ENCODE measurements at regions not wholly inside any gene's neighbourhood (a gene's known extent, or its start where the extent isn't known, plus 50 kb on each side); places are given as distances from the start of the nearest gene placed in this dataset.
"Not testable (repeated sequence)": the region's sequence is repeated elsewhere in the genome, so short reads cannot be mapped to it uniquely, and the experiment has no call there.

DNA sequence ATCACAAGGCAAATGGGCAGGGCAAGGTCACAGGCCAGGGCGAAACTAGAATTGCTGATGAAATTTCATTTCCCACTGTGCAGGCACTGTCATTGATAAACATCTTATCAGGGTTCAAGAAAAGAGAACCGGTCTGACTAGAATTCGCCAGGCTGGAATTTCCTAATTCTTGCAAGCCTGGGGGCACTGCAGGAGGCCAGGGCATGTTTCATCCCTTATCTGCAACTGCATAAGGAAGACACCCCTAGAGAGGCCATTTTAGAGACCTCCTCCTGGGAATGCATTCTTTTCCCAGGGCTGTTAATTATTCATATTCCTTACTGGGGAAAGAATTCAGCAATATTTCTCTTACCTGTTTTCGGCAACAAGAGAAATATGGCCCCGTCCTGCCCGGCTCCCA, 266.2 kb upstream of the CYLC2 start:
- DNase-seq (ENCODE audit: low spot score): no peak

DNA sequence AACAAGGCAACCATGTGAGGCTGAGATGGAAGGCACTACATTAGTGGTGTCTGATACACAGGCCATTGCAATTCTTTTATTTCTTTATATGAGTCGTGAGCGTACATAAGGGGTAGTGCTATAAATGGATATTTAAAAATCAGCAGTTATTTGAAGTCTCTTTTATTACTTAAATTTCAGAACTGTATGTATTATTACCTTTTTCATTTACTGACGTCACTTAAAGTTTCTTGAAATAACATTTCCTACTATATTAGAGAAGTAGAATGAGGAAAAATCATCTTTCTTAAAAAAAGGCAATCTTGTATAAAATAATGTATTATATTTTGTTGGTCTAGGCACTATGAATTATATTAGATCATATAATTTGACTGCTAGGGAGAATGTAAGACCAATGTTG, 280.9 kb upstream of the CYLC2 start:
- DNase-seq (ENCODE audit: low spot score): no peak

DNA sequence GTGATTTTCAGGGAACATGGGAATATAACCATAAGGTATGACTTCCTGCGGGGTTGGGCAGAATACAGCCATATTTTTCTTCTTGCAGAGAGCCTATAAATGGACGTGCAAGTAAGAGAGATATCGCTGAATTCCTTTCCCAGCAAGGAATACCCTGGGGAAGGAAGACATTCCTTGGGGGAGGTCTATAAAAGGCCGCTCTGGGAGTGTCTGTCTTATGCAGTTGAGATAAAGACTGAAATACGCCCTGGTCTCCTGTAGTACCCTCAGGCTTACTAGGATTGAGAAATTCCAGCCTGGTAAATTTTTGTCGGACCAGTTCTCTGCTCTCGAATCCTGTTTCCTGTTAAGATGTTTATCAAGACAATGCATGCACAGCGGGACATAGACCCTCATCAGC, 282.2 kb upstream of the CYLC2 start:
- DNase-seq (ENCODE audit: low spot score): not testable (repeated sequence)

DNA sequence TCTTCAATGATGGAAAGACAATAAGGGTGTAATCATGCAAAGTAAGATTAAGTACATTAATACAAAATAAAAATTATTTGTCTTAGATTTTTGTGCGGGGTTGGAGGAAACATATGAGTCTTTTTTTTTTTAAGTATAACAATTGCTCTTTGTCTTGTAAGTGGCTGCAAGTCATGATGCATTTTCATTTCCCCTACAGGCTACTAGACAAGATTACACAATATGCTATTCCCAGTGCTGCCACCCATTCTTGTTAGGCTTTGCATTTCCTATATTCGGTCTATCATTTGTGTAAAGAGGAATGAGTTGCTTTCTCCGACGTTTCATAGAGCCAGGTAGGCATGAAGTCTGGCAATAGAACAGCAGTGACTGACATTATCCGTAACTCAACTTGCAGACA, 294.2 kb upstream of the CYLC2 start:
- DNase-seq (ENCODE audit: low spot score): peak; percentile 3

DNA sequence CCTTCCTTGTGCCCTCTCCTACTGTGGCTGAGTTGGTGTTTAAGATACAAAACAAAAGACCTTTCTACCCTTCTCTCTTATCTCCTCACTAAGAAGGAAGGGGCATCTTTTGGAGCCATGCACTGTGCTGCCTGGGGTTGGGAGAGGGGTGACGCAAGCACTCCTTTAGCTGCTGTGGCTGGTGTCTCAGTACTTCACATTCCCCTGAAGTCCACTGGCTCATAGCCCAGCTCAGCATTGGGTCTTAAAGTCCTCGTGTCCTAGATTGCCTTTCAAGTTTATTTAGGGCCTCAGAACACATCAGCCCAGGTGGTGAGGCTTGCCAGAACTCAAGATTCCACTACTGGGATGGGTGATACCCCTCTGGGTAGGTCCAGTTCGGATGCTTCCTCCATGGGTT, 325.9 kb upstream of the CYLC2 start:
- DNase-seq (ENCODE audit: low spot score): no peak

DNA sequence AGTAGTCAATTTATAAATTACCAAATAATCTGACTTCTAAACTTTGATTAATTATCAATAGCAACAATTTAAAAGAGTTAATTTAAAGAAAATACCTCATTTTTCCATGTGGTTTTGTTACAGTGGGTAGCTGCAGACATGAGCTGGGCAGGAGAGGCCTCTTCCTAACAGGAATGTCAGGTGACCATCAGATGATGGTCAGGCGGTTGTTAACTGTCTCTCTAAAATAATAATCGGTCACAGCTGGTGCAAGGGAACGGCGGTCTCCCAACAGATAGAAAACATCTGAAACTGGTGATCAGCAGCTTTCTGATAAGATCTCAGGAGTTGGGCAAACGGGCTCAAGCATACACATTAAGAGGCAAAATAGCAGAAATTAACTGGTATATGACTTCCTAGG, 342.7 kb upstream of the CYLC2 start:
- DNase-seq (ENCODE audit: low spot score): no peak

DNA sequence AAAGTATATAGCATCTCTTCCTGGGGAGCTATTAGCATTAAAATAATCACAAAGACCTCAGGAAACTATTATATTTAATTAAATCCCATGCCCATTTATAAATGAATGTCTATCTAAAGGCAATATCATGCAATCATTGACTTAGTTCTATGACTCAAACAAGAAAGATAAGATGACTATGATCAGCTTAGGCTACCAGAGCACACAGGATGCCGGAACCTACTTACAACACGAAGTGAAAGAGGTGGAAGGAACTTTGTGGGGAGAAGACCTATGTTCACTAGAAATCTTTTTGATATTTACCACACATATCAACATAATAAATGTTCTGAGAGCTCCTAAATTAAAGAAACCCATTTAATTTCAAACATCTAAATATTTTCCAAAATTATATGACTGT, 344.2 kb upstream of the CYLC2 start:
- DNase-seq (ENCODE audit: low spot score): no peak

DNA sequence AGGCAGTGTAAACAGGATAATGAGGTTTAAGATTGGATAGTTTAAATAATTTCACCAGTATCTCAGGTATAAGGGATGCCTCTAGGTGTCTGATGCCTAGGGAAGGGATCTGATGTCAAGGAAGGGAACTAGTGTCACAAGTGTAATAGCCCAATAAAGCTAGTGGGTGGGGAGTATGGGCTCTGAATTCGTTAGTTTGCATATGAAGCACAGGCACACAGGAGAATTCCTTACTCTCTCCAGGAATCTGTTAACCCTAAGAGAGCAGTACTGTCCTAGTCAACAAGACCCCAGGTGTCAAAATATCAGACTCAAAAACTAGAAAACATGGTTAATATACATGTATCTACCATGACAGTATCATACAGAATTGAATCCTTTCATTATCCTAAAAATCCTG, 352.5 kb upstream of the CYLC2 start:
- DNase-seq (ENCODE audit: low spot score): no peak

DNA sequence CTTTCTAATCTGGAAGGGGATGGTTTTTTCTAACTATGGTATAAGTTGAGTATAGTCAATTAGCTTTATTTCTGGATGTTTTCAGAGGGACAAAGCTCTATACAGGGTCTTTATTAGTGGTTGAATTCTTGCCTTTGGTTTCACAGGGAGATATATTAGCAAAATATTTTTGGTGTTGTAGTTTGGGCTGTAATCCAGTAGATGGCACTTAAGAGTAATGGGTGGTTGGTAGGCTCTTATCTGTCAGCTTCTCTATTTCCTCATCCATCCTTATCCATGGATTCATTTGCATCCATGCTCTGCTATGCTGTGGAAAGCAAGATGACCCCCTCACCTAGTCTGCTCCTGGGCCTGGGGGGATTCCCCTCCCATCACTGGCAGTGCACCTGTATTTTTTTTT, 363.6 kb upstream of the CYLC2 start:
- DNase-seq (ENCODE audit: low spot score): peak; percentile 53

DNA sequence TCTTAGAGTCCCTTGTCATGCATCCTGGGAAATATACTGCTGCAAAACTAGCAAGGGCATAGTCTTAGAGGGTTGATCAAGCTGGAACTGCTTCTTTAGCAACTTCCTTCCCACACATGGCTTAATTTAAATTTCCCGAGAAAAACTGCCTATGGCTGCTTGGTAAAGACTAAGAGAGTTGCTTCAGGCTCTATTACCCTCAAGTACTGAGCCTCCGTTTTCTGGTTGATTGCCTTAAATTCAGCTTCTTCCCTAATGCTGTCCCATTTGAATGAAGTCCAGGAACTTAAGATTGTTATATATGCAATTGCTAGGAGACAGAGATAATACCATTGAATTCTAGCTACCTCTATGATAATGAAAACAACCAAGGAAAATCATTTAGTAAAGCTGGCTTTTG, 385.7 kb upstream of the CYLC2 start:
- DNase-seq (ENCODE audit: low spot score): no peak

DNA sequence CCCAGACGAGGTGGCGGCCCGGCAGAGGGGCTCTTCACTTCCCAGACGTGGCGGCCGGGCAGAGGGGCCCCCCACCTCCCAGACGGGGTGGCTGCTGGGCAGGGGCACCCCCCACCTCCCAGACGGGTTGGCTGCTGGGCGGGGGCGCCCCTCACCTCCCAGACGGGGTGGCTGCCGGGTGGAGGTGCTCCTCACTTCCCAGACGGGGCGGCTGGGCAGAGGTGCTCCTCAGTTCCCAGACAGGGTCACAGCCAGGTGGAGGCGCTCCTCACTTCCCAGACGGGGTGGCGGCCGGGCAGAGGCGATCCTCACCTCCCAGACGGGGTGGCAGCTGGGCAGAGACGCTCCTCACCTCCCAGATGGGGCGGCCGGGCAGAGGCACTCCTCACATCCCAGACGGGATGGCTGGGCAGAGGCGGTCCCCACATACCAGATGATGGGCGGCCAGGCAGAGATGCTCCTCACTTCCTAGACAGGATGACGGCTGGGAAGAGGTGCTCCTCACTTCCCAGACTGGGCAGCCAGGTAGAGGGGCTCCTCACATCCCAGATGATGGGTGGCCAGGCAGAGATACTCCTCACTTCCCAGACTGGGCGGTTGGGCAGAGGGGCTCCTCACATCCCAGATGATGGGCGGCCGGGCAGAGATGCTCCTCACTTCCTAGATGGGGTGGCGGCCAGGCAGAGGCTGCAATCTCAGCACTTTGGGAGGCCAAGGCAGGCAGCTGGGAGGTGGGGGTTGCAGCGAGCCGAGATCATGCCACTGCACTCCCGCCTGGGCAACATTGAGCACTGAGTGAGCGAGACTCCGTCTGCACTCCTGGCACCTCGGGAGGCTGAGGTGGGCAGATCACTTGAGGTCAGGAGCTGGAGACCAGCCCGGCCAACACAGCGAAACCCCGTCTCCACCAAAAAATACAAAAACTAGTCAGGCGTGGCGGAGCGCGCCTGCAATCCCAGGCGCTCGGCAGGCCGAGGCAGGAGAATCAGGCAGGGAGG, 391.6 kb upstream of the CYLC2 start:
- DNase-seq (ENCODE audit: low spot score): not testable (repeated sequence)

DNA sequence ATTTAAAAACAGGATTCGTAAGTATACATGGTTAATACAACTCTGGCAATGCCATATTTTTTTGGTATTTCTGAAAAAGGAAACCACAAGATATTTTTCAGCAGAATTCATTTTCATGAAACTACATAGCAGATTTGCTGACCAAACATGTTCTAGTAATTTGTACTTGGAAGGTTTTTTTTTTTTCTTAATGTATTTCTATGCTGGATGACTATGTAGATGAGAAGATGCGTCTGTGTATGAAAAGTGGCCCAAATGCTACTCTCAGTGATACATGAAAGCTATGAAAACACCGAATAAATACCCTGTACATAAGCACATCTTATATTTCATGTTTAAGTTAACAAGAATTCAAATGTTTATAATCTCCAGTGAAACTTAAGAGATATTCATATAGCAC, 400.9 kb upstream of the CYLC2 start:
- no peak for DNase-seq (ENCODE audit: low spot score)

DNA sequence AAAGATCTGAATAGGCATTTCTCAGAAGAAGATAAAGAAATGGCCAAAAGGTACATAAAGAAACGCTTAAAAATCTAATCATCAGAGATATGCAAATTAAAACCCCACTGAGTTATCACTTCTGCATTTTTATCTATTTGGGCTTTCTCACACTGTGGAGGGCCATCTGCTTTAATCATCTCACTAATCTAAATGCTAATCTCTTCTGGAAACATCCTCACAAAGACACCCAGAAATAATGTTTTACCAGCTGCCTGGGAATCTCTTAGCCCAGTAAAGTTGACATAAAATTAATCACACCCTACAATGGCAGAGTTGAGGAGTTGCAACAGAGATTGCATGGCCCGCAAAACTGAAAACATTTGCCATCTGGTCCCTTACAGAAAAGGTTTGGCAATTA, 407.9 kb upstream of the CYLC2 start:
- DNase-seq (ENCODE audit: low spot score): no peak

DNA sequence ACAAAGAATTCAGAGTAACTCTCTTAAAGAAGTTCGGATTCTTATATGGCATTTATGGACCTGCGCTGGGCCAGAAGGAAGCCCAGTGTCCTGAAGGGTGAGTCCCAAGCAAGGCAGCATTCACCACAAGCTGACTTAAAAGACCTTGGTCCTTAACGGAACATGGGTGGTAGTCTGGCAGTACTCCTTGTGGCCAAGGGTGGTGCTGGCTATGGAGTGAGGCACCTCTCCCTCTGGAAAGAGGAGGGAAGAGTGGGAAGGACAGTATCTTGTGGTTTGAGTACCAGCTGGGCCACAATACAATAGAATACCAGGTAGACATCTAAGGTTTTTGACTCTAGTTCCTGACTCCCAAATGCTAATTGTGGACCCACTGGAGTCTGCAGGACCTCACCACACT, 425.7 kb upstream of the CYLC2 start:
- peak; percentile 2 for DNase-seq (ENCODE audit: low spot score)

DNA sequence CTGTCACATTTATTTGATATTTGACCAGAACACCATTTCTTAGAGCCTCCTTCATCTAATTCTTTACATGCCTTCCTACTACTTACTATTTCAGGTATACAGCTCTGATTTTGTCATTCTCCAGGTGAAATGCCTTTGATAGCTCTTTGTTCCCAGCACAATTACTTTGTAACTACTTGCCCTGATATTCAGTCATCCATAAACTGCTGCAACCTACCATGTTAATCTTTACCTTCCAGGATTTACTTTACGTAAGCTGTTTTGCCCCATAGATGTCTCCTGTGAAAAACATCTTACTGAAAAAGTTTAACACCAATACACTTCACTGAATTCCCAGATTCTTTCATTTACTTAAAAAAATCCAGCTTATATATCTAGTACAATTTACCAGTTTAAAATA, 443.8 kb upstream of the CYLC2 start:
- no peak for DNase-seq (ENCODE audit: low spot score)

DNA sequence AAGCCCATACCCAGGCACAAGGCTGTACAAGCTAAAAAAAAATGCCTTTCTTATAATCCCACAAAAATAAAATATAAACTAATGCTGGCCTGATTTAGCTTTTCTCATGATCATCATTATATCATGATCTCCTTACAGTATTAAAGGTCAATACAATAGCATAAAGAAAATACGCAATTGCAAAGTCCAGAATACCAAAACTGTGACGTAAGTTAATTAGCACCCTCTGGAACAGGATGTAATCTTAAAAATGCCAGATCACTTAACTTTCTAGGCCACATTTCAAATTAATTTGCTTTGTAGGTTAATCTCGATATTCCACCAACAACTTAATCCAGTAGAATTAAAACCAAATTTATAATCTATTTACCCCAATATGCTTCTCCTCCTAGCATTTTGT, 444.2 kb upstream of the CYLC2 start:
- no peak for DNase-seq (ENCODE audit: low spot score)

DNA sequence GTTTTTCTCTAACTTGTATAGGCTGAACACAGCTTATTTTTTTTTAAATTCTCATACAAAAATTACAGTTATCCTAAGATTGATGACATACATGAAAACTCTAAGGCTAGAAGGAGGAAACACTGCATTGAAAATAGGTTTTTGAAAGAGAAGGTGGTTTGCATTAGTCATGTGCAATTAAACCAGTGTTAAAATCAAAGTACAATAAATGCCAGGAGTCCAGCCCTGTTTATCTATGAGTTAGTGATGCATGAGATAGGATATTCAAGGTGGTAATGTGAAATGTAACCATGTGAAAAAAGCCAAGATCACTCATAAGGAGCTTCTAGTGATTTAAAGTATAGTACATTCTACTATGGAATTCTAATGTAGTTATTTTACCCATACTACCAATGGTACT, 444.9 kb upstream of the CYLC2 start:
- no peak for DNase-seq (ENCODE audit: low spot score)

DNA sequence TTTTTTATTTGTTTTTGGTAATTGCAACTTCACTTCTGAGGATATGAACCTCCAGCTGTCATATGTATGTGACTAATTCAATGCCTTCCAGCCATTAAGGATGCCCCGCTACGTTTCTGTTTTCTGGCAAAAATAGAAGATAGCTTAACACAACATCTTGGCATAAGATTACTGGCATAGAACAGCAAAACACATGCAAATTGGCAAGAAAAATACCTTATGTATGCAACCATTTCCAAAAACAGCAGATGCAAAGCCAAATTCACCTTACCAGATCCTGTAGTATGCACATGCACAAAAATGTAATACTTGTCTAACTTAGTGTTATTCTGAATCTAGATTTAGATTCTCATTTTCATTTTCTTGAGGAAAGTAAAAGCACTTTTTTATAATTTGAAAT, 461.1 kb upstream of the CYLC2 start:
- no peak for DNase-seq (ENCODE audit: low spot score)

DNA sequence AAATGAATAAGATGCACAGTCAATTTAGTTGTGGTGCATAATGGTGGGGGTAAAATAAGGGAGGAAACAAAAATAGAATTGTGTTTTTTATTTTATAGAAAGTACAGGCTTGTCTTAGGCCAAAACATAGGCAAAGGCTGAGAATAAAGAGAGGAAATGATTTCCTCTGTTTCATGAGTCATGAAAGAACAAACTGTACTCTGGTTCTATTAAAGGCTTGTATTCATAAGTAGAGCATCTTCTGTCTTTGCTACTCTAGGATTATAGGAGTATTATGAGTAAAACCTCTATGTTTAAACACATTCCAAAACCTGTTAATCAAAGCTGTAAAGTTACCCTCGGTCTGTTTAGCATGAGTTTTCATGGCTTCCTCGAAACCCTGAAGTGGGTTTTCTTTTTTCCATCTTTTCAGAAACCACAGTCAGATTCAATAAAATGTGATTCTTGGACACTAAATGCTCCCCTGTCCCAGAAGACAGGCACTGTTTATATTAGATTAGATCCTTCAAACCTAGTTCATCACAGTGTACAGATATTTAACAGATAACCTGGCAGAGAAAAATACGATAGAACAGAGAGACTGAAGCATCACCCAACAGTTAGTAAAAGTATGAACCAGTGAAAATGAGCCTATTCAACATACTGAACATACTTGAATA, 473.9 kb upstream of the CYLC2 start:
- DNase-seq (ENCODE audit: low spot score): no peak

DNA sequence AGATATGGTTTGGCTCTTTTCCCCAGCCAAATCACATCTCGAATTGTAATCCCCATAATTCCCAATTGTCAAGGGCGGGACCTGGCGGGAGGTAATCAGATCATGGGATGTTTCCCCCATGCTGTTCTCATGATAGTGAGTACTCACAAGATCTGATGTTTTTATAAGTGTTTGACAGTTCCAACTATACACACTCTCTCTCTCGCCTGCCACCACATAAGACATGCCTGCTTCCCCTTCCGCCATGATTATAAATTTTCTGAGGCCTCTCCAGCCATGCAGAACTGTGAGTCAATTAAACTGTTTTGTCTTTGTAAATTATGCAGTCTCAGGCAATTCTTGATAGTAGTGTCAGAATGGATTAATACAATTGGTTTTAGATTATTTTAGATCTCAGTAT, 475.7 kb upstream of the CYLC2 start:
- no peak for DNase-seq (ENCODE audit: low spot score)

DNA sequence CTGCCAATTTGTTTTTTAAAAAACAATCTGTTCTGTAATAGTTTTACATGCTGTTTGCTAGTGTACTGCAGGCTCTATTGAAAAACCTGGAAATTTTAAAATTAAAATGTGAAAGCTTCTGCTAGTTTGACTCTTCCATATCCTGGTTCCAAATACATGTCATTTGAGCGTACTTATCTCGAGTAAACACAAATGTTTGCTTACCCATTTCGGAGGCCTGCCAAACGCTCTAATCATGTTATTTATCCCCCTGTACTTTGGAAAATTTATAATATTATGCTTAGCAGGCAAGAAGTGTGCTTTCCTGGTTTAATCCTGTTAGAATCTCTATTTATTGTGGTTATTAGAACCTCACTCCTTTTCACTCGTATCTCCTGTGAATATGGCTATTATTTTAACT, 476.8 kb upstream of the CYLC2 start:
- no peak for DNase-seq (ENCODE audit: low spot score)

DNA sequence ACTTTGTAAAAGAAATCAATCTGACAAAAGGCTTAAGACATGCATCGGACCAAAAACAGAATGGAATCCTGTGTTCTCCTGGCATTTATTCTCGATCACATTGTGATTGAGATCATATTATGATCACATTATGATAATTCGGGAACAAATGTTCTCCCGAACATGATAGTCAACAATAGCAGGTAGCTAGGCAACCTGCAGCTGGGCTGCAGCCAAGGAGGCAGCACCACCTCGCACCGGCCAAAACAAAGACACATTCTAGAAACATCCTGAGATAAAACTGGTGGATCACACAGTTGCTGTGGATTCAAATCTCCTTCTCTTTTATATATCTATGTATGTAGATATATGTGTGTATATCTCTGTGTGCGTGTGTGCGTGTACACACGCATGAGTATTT, 480.6 kb upstream of the CYLC2 start:
- no peak for DNase-seq (ENCODE audit: low spot score)

DNA sequence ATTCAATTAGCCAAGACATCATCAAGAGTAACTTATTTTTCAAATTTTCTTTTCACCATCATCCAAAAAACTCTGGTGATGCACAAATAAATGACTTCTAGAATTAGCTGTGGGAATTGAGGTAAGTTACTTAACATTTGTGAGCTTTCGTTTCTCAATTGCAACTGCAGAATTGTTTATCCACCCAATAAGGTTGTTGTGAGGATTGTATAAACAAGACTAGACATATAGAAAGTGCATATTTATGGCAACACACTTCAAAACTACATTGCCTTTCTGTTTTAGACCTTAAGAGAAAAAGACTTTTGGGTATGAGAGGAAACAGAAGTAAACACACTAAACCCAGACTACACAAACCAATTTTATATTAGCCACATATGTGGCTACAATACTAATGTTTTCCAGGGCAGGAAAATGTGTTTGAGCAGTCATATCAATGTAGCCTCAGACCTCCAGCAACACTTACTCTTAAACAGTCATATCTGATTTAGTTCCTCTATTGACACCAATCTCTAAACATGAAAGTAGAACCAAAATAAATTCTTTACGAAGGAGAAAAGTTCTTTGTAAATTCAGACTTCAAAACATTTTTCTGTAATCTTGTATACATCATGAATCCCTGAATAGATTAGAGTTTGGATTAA, 488.0 kb upstream of the CYLC2 start:
- DNase-seq (ENCODE audit: low spot score): no peak
